ENCODE measurements at regions not wholly inside any gene's neighbourhood (a gene's known extent, or its start where the extent isn't known, plus 50 kb on each side); places are given as distances from the start of the nearest gene placed in this dataset.

DNA sequence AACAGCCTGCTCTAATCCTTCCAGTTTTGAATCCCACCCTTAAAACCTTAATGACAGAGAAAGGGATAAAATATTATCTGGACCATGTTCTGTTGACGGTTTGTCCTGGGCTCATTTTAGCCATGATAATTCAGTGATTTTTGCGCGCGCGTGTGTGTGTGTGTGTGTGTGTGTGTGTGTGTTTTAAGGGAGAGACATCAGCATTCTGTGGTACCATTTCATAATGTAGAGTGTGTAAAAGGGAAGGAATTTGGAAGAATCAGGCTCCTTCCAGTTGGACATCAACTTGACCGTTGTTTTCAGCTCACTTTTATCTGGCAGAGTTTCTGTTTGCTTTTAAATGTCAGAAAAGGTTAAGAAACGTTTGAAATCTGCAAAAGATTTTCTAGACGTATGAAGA, 535.5 kb downstream of the TNS1 start:
- no peaks in the 10 kb centered on the region for H3K36me3 ChIP-seq (ENCODE audit: control insufficient read depth, insufficient read depth, low read length)
- no peaks in the 10 kb centered on the region for H3K79me2 ChIP-seq
- TF ChIP-seq, protein P1, sequence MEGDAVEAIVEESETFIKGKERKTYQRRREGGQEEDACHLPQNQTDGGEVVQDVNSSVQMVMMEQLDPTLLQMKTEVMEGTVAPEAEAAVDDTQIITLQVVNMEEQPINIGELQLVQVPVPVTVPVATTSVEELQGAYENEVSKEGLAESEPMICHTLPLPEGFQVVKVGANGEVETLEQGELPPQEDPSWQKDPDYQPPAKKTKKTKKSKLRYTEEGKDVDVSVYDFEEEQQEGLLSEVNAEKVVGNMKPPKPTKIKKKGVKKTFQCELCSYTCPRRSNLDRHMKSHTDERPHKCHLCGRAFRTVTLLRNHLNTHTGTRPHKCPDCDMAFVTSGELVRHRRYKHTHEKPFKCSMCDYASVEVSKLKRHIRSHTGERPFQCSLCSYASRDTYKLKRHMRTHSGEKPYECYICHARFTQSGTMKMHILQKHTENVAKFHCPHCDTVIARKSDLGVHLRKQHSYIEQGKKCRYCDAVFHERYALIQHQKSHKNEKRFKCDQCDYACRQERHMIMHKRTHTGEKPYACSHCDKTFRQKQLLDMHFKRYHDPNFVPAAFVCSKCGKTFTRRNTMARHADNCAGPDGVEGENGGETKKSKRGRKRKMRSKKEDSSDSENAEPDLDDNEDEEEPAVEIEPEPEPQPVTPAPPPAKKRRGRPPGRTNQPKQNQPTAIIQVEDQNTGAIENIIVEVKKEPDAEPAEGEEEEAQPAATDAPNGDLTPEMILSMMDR (IDR thresholded peaks at IDR 0.05) = no peak
- no peak overlapping the region for H3K9ac ChIP-seq
- H3K27me3 ChIP-seq (ENCODE audit: control insufficient read depth, insufficient read depth, low read length) = no peaks in the 10 kb centered on the region
- H3K27ac ChIP-seq = no peak overlapping the region
- no peak overlapping the region for H2AFZ ChIP-seq
- H3K4me3 ChIP-seq (ENCODE audit: low read depth, low read length) = no peak overlapping the region
- H3K4me2 ChIP-seq (ENCODE audit: low read length) = no peak overlapping the region
- H3K4me1 ChIP-seq = no peaks in the 10 kb centered on the region
- H3K9me3 ChIP-seq (ENCODE audit: control insufficient read depth, low read length) = no peaks in the 10 kb centered on the region

DNA sequence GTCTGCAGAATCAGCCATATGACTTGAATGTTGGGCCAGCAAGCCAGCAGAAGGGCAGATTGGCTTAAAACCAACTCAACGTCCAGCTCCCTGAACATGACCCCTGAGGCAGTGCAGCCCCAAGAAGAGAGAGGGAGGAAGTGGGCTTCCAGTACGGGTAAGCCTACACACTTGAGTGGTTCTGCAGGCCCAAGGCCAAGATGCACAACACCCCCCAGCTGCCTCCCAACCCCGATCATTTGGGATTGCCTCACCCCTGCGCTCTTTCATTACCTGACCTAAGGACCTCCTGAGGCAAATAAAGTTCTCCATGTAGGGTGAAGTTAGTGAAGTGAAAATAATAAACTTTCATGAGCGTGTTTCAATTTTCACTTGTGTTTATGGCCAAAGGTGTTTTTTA, 536.0 kb downstream of the TNS1 start:
- Histone ChIP-seq H3K27me3 (ENCODE audit: control insufficient read depth, insufficient read depth, low read length) (no peaks in the 10 kb centered on the region), H3K9ac (no peak overlapping the region), H3K27ac (no peak overlapping the region), H3K79me2 (no peaks in the 10 kb centered on the region), H3K4me1 (no peaks in the 10 kb centered on the region), H3K9me3 (ENCODE audit: control insufficient read depth, low read length) (no peaks in the 10 kb centered on the region), H3K36me3 (ENCODE audit: control insufficient read depth, insufficient read depth, low read length) (no peaks in the 10 kb centered on the region), H2AFZ (no peak overlapping the region), H3K4me3 (ENCODE audit: low read depth, low read length) (no peak overlapping the region), H3K4me2 (ENCODE audit: low read length) (no peak overlapping the region)
- TF ChIP-seq, protein P1 (IDR thresholded peaks at IDR 0.05) = no peak

DNA sequence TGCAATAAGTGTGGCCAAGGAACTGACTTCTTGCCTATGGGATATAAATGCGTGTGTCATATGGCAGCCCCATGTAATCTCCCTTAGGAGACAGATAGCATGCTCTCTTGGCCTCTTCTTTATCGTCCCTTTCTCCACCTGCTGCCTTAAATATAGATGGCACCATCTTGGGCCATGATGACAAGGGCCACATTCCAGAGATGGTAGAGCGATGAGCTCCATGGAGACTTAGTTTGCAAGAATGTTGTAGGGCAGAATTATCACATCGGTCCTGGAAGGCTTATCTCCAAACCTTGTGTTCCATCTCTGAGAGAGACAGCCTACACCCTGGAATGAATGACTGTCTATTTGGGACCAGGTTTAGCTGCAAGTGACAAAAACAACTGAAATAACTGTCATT, 536.7 kb downstream of the TNS1 start:
- Histone ChIP-seq H3K27ac (no peak overlapping the region), H3K4me1 (no peaks in the 10 kb centered on the region), H3K9me3 (ENCODE audit: control insufficient read depth, low read length) (no peaks in the 10 kb centered on the region), H3K36me3 (ENCODE audit: control insufficient read depth, insufficient read depth, low read length) (no peaks in the 10 kb centered on the region), H3K27me3 (ENCODE audit: control insufficient read depth, insufficient read depth, low read length) (no peaks in the 10 kb centered on the region), H3K4me3 (ENCODE audit: low read depth, low read length) (no peak overlapping the region), H3K79me2 (no peaks in the 10 kb centered on the region), H3K9ac (no peak overlapping the region), H2AFZ (no peak overlapping the region), H3K4me2 (ENCODE audit: low read length) (no peak overlapping the region)
- TF ChIP-seq, protein P1 (IDR thresholded peaks at IDR 0.05) = no peak

DNA sequence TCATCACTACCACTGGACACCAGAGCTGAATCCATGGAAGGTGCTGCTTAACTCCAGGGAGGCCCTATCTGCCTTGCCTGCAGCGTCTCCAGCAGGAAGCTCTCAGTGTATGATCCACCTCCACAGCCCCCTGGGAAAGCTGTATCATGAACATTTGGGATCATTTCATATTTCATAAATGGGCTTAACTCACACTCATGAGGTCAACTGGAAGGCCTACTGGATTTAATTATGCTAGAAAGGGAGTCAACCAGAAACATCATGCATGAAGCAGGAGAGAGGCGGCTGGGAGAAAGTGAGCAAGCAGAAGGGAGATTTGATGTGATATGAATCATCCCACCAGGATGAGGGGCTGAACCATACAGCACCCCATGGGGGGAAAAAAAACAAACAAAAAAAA, 537.7 kb downstream of the TNS1 start:
- H3K4me2 ChIP-seq (ENCODE audit: low read length) = no peak overlapping the region
- H3K9ac ChIP-seq = no peak overlapping the region
- TF ChIP-seq, protein P1 (IDR thresholded peaks at IDR 0.05) = no peak
- no peaks in the 10 kb centered on the region for H3K36me3 ChIP-seq (ENCODE audit: control insufficient read depth, insufficient read depth, low read length)
- no peak overlapping the region for H2AFZ ChIP-seq
- H3K79me2 ChIP-seq = no peaks in the 10 kb centered on the region
- H3K4me3 ChIP-seq (ENCODE audit: low read depth, low read length) = no peak overlapping the region
- no peaks in the 10 kb centered on the region for H3K27me3 ChIP-seq (ENCODE audit: control insufficient read depth, insufficient read depth, low read length)
- no peaks in the 10 kb centered on the region for H3K4me1 ChIP-seq
- H3K27ac ChIP-seq = no peak overlapping the region
- no peaks in the 10 kb centered on the region for H3K9me3 ChIP-seq (ENCODE audit: control insufficient read depth, low read length)

DNA sequence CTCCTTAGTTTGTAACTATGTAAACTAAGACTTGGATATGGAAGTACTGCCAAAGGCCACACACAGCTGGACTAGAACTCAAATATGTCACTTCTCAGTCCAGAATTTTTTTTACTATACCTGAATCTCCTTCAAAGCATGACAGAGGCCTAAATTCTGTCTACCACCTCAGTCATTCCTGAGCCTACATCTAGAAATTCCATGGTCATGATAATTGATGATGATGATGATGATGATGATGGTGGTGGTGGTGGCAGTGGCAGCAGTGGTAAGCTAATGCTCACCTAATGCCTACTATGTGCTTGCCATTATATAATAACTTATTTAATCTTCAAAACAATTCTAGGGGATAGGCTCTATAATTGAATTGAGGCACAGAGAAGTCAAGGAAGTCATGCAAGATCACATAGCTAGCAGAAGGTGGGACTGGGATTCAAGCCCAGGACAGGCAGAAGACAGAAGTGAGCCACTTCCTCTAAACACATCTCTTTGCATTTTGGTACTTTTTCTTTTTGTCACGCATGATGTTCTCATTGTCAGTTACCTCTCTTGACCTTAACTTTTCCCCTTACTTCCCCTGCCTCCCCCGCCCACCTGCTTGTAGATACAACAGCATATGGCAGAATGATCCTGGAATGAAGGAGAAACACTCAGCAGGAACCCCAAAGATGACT, 539.3 kb downstream of the TNS1 start:
- TF ChIP-seq, protein P1 (IDR thresholded peaks at IDR 0.05) = no peak
- Histone ChIP-seq H3K9me3 (ENCODE audit: control insufficient read depth, low read length) (no peaks in the 10 kb centered on the region), H3K4me2 (ENCODE audit: low read length) (no peak overlapping the region), H3K27me3 (ENCODE audit: control insufficient read depth, insufficient read depth, low read length) (no peaks in the 10 kb centered on the region), H3K79me2 (no peaks in the 10 kb centered on the region), H3K9ac (no peak overlapping the region), H3K27ac (no peak overlapping the region), H3K36me3 (ENCODE audit: control insufficient read depth, insufficient read depth, low read length) (no peaks in the 10 kb centered on the region), H3K4me3 (ENCODE audit: low read depth, low read length) (no peak overlapping the region), H2AFZ (no peak overlapping the region), H3K4me1 (no peaks in the 10 kb centered on the region)
